ENCODE measurements at regions not wholly inside any gene's neighbourhood (a gene's known extent, or its start where the extent isn't known, plus 50 kb on each side); places are given as distances from the start of the nearest gene placed in this dataset.

GRCh38 chr10:44030738-44031137, 354.2 kb downstream of the CXCL12 start:
- no peaks in the 10 kb centered on the region for H4K20me1 ChIP-seq (ENCODE audit: insufficient read depth)
- no peaks in the 10 kb centered on the region for H3K36me3 ChIP-seq (replicated peaks in 1 of 2; ENCODE audit: control insufficient read depth in 1 of 2, insufficient read depth in 2 of 2, low read length in 1 of 2)
- CTCF ChIA-PET, result interaction anchor here (1.0 to 1.5 kb wide), 2 partner anchors 10 to 341 kb away, joined by 3 to 4 read pairs; no protein-coding TSS in a partner anchor
- no peaks in the 10 kb centered on the region for H3K27me3 ChIP-seq (ENCODE audit: insufficient read depth)
- H3K27ac ChIP-seq (ENCODE audit: low read depth in 2 of 2, low read length in 1 of 2), result no peak overlapping the region
- H3K9ac ChIP-seq, result no peak overlapping the region
- no peaks in the 10 kb centered on the region for H3F3A ChIP-seq (replicated peaks; ENCODE audit: insufficient read depth)
- POLR2A ChIA-PET, result no interaction called here
- TF ChIP-seq POLR2AphosphoS5 (IDR thresholded peaks at IDR 0.05; ENCODE audit: low read depth, low read length), result no peak
- no peak for TF ChIP-seq CTCF (IDR thresholded peaks at IDR 0.05)
- TF ChIP-seq FOXJ3 (CRISPR knock-in tag; IDR thresholded peaks at IDR 0.05), result no peak
- no peak for TF ChIP-seq MXI1 (IDR thresholded peaks at IDR 0.05; ENCODE audit: low read depth, low read length)
- no peak for TF ChIP-seq GATA2 (CRISPR knock-in tag; IDR thresholded peaks at IDR 0.05)
- TF ChIP-seq RXRA (IDR thresholded peaks at IDR 0.05; ENCODE audit: borderline replicate concordance, low read depth), result no peak
- TF ChIP-seq USF1 (IDR thresholded peaks at IDR 0.05; ENCODE audit: borderline replicate concordance, low read depth), result no peak
- TF ChIP-seq TCF12 (IDR thresholded peaks at IDR 0.05), result no peak
- no peak for TF ChIP-seq REST (IDR thresholded peaks at IDR 0.05; ENCODE audit: low read depth, low read length)
- TF ChIP-seq FOXM1 (IDR thresholded peaks at IDR 0.05; ENCODE audit: low read depth), result no peak
- no peak for TF ChIP-seq FOSL2 (IDR thresholded peaks at IDR 0.05; ENCODE audit: borderline replicate concordance, low read depth)
- TF ChIP-seq GABPA (IDR thresholded peaks at IDR 0.05; ENCODE audit: low read depth), result no peak
- no peak for TF ChIP-seq SIN3A (IDR thresholded peaks at IDR 0.05; ENCODE audit: borderline replicate concordance, low read depth, low read length)
- TF ChIP-seq EZH2phosphoT487 (IDR thresholded peaks at IDR 0.05; ENCODE audit: borderline replicate concordance, low read depth), result no peak
- no peaks in the 10 kb centered on the region for H3K9me3 ChIP-seq
- H3K79me2 ChIP-seq (ENCODE audit: insufficient read depth), result no peaks in the 10 kb centered on the region
- no peak overlapping the region for H2AFZ ChIP-seq (ENCODE audit: low read depth)
- WGBS (ENCODE audit: low lambda C conversion rate), result 49% methylated on average over 2 of the region's 2 CpGs
- no peak overlapping the region for H3K4me3 ChIP-seq (ENCODE audit: low read depth in 2 of 2, low read length in 1 of 2)
- no peak for DNase-seq
- no peak overlapping the region for H3K4me2 ChIP-seq
- H3K9me2 ChIP-seq, result no peaks in the 10 kb centered on the region
- no peaks in the 10 kb centered on the region for H3K4me1 ChIP-seq (ENCODE audit: control insufficient read depth in 1 of 2, insufficient read depth in 2 of 2, low read depth in 1 of 2, low read length in 1 of 2)
